ENCODE measurements at regions not wholly inside any gene's neighbourhood (a gene's known extent, or its start where the extent isn't known, plus 50 kb on each side); places are given as distances from the start of the nearest gene placed in this dataset.

- Histone ChIP-seq H3K4me2 (ENCODE audit: insufficient read depth, low read length) (no peak overlapping the region), H3K27ac (ENCODE audit: low read depth, low read length) (no peak overlapping the region), H3K4me3 (ENCODE audit: insufficient read depth, low read length) (no peak overlapping the region), H3K79me2 (ENCODE audit: insufficient read depth, low read length) (no peaks in the 10 kb centered on the region), H2AFZ (ENCODE audit: low read length) (peak overlapping the region; percentile 34), H4K20me1 (ENCODE audit: insufficient read depth, low read length) (no peaks in the 10 kb centered on the region), H3K27me3 (ENCODE audit: insufficient read depth, low read length) (no peaks in the 10 kb centered on the region), H3K36me3 (ENCODE audit: insufficient read depth, low read length) (no peaks in the 10 kb centered on the region), H3K4me1 (ENCODE audit: insufficient read depth, low read length) (peaks cover 5% of the 10 kb centered on the region), H3K9me3 (ENCODE audit: low read depth, low read length) (no peaks in the 10 kb centered on the region)
- DNase-seq (ENCODE audit: insufficient read length, low spot score, missing footprints) = peak; percentile 89
- no peak for TF ChIP-seq CTCF (IDR thresholded peaks at IDR 0.05; ENCODE audit: extremely low read depth, low read depth, low read length)
These were observed 238.5 kb upstream of the MAGI2 start for GRCh38 chr7:79692015-79692414.

GRCh38 chr7:79691074-79691473, 237.6 kb upstream of the MAGI2 start:
- Histone ChIP-seq H3K4me1 (ENCODE audit: insufficient read depth, low read length) (peaks cover 5% of the 10 kb centered on the region), H3K27me3 (ENCODE audit: insufficient read depth, low read length) (no peaks in the 10 kb centered on the region), H3K4me3 (ENCODE audit: insufficient read depth, low read length) (no peak overlapping the region), H2AFZ (ENCODE audit: low read length) (no peak overlapping the region), H3K79me2 (ENCODE audit: insufficient read depth, low read length) (no peaks in the 10 kb centered on the region), H3K27ac (ENCODE audit: low read depth, low read length) (no peak overlapping the region), H4K20me1 (ENCODE audit: insufficient read depth, low read length) (no peaks in the 10 kb centered on the region), H3K9me3 (ENCODE audit: low read depth, low read length) (no peaks in the 10 kb centered on the region), H3K36me3 (ENCODE audit: insufficient read depth, low read length) (no peaks in the 10 kb centered on the region), H3K4me2 (ENCODE audit: insufficient read depth, low read length) (no peak overlapping the region)
- DNase-seq (ENCODE audit: insufficient read length, low spot score, missing footprints) = no peak
- no peak for TF ChIP-seq CTCF (IDR thresholded peaks at IDR 0.05; ENCODE audit: extremely low read depth, low read depth, low read length)

- H3K79me2 ChIP-seq (ENCODE audit: insufficient read depth, low read length) = no peaks in the 10 kb centered on the region
- no peak for TF ChIP-seq CTCF (IDR thresholded peaks at IDR 0.05; ENCODE audit: extremely low read depth, low read depth, low read length)
- no peak overlapping the region for H3K27ac ChIP-seq (ENCODE audit: low read depth, low read length)
- H2AFZ ChIP-seq (ENCODE audit: low read length) = no peak overlapping the region
- no peak overlapping the region for H3K4me2 ChIP-seq (ENCODE audit: insufficient read depth, low read length)
- no peaks in the 10 kb centered on the region for H3K36me3 ChIP-seq (ENCODE audit: insufficient read depth, low read length)
- no peak overlapping the region for H3K4me3 ChIP-seq (ENCODE audit: insufficient read depth, low read length)
- H3K27me3 ChIP-seq (ENCODE audit: insufficient read depth, low read length) = no peaks in the 10 kb centered on the region
- DNase-seq (ENCODE audit: insufficient read length, low spot score, missing footprints) = no peak
- no peaks in the 10 kb centered on the region for H3K4me1 ChIP-seq (ENCODE audit: insufficient read depth, low read length)
- no peaks in the 10 kb centered on the region for H3K9me3 ChIP-seq (ENCODE audit: low read depth, low read length)
- H4K20me1 ChIP-seq (ENCODE audit: insufficient read depth, low read length) = no peaks in the 10 kb centered on the region
These were observed 230.9 kb upstream of the MAGI2 start for GRCh38 chr7:79684384-79684783.

- no peaks in the 10 kb centered on the region for H3K36me3 ChIP-seq (ENCODE audit: insufficient read depth, low read length)
- H3K4me1 ChIP-seq (ENCODE audit: insufficient read depth, low read length) = no peaks in the 10 kb centered on the region
- no peak overlapping the region for H3K4me2 ChIP-seq (ENCODE audit: insufficient read depth, low read length)
- no peak overlapping the region for H3K27ac ChIP-seq (ENCODE audit: low read depth, low read length)
- no peaks in the 10 kb centered on the region for H4K20me1 ChIP-seq (ENCODE audit: insufficient read depth, low read length)
- no peak overlapping the region for H3K4me3 ChIP-seq (ENCODE audit: insufficient read depth, low read length)
- no peak overlapping the region for H2AFZ ChIP-seq (ENCODE audit: low read length)
- DNase-seq (ENCODE audit: insufficient read length, low spot score, missing footprints) = no peak
- no peaks in the 10 kb centered on the region for H3K9me3 ChIP-seq (ENCODE audit: low read depth, low read length)
- H3K79me2 ChIP-seq (ENCODE audit: insufficient read depth, low read length) = no peaks in the 10 kb centered on the region
- H3K27me3 ChIP-seq (ENCODE audit: insufficient read depth, low read length) = no peaks in the 10 kb centered on the region
- TF ChIP-seq CTCF (IDR thresholded peaks at IDR 0.05; ENCODE audit: extremely low read depth, low read depth, low read length) = no peak
These were observed 230.4 kb upstream of the MAGI2 start for GRCh38 chr7:79683916-79684315.
